Activated naive CD4-positive, alpha-beta T cell treated with anti-CD3 and anti-CD28 coated beads, Interleukin-2, amount 50 U/mL, for 24 hours (primary cell): ENCODE measurements at regions not wholly inside any gene's neighbourhood (a gene's known extent, or its start where the extent isn't known, plus 50 kb on each side); places are given as distances from the start of the nearest gene placed in this dataset.
"Not testable (repeated sequence)": the region's sequence is repeated elsewhere in the genome, so short reads cannot be mapped to it uniquely, and the experiment has no call there.

Source experiments
- H3K27ac Mint-ChIP-seq: one replicate; pipeline ENCODE4 v1.8.0; 2021; ENCODE audit warnings: mild to moderate bottlenecking, mixed read lengths
- H3K27me3 Mint-ChIP-seq: one replicate; pipeline ENCODE4 v1.8.0; 2021; ENCODE audit warnings: mixed read lengths
- H3K36me3 Mint-ChIP-seq: one replicate; pipeline ENCODE4 v1.8.0; 2021; ENCODE audit warnings: mixed read lengths
- H3K4me1 Mint-ChIP-seq: one replicate; pipeline ENCODE4 v1.8.0; 2021; ENCODE audit warnings: mixed read lengths
- H3K4me3 Mint-ChIP-seq: one replicate; pipeline ENCODE4 v1.8.0; 2021; ENCODE audit warnings: mild to moderate bottlenecking, mixed read lengths
- H3K9me3 Mint-ChIP-seq: one replicate; pipeline ENCODE4 v1.8.0; 2021; ENCODE audit warnings: mixed read lengths

DNA sequence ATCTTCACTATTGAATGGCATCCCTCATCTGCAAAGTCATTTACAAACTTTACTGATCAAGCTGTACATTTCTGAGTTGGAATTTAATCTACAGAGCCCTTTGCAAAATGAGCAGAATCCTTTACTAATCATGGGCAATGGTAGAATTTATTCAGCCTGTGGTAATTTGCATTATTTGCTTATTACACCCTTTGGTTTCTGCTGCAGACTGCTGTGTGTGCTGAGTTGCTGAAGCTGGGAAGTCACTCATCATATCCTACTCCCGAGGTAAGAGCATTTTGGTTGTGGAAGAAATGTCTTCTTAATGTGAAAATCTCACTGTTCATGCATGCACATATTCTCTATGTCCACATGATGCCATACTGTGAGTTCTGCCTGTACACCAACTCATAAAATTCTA is 357.4 kb upstream of the SLC39A10 start:
- H3K9me3 Mint-ChIP-seq: no peaks in the 10 kb centered on the region
- no peaks in the 10 kb centered on the region for H3K27me3 Mint-ChIP-seq
- H3K4me3 Mint-ChIP-seq: no peak overlapping the region
- H3K4me1 Mint-ChIP-seq: no peaks in the 10 kb centered on the region
- H3K36me3 Mint-ChIP-seq: no peaks in the 10 kb centered on the region
- no peak overlapping the region for H3K27ac Mint-ChIP-seq

DNA sequence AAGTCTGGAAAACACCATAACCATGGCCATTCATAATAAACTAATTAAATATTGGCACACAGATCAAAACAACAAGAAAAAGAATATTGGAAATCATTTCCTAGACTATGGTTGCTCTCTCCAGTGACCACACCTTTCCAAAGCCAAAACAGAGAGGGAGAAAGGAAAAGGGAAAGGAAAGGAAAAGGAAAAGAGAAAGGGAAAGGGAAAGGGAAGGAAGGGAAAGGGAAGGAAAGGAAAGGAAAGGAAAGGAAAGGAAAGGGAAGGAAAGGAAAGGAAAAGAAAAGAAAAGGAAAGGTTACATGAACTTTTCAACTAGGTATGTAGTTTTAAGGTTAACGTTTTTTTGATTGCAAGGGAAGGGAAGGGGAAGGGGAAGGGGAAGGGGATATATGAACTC is 360.5 kb upstream of the SLC39A10 start:
- Mint-ChIP-seq H3K27me3 (no peaks in the 10 kb centered on the region), H3K9me3 (no peaks in the 10 kb centered on the region), H3K4me1 (no peaks in the 10 kb centered on the region), H3K27ac (no peak overlapping the region), H3K36me3 (peaks cover 1% of the 10 kb centered on the region), H3K4me3 (no peak overlapping the region)

DNA sequence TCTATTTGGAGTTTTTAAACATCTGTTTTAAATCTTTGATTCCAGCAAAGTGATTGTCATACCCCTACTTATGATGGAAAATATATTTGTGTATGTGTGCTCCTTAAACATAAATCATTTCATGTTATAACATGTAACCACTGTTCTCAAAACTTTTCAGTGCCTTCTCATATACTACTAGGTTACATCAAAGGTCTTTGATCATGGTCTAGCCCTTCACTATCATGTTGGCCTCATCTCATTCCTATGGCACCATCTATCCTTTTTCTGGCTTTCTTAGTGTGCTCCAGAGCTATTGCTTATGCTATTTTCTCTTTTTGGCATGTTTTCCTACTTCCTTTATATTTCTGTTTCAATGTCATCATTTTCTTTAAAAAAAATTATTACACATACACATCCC is 367.9 kb upstream of the SLC39A10 start:
- H3K27me3 Mint-ChIP-seq: peaks cover 2% of the 10 kb centered on the region
- no peak overlapping the region for H3K4me3 Mint-ChIP-seq
- H3K4me1 Mint-ChIP-seq: no peaks in the 10 kb centered on the region
- H3K27ac Mint-ChIP-seq: no peak overlapping the region
- H3K36me3 Mint-ChIP-seq: peaks cover 1% of the 10 kb centered on the region
- no peaks in the 10 kb centered on the region for H3K9me3 Mint-ChIP-seq

DNA sequence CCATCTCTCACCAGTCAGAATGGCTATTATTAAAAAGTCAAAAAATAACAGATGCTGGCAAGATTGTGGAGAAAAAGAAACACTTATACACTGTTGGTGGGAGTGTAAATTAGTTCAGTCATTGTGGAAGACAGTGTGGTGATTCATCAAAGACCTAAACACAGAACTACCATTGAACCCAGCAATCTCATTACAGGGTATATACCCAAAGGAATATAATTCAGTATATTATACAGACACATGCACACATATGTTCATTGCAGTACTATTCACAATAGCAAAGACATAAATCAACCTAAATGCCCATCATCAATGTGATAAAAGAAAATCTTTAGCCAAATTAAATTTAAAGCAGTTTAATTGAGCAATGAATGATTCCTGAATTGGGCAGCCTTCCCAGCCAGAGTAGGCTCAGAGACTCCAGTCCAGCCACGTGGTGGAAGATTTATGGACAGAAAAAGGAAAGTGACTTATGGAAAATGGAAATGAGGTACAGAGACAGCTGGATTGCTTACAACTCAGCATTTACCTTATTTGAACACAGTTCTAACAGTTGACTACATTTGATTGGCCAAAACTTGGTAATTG is 377.1 kb upstream of the SLC39A10 start:
- Mint-ChIP-seq H3K9me3 (no peaks in the 10 kb centered on the region), H3K27ac (no peak overlapping the region), H3K36me3 (no peaks in the 10 kb centered on the region), H3K4me1 (no peaks in the 10 kb centered on the region), H3K4me3 (no peak overlapping the region), H3K27me3 (no peaks in the 10 kb centered on the region)

DNA sequence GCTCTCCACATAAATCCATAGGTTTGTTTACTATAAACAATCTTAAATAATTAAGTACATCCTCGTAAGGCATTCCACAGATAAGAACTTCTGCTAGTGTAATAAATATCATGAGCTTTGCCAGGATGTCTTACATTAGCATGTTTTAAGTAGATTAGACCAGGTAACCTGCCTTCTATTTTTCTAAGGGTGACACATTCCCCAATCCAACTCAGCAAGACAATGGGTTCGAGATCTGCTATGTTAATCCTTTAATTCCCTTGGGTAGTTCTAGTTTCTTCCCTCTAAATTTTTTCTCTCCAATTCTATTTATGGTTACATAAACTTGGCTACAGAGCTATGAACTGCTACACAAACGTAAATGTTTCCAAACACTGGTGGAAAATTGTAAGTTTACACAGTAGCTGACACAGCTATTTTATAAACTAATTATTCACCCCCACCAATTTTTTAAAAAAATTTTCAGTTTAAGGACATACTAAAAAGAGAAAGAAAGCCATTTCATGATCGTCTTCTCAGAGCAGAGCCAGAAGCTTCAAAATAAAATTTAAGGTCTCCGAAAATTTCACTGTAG is 386.5 kb upstream of the SLC39A10 start:
- H3K9me3 Mint-ChIP-seq: peaks cover 7% of the 10 kb centered on the region
- H3K4me1 Mint-ChIP-seq: no peaks in the 10 kb centered on the region
- no peaks in the 10 kb centered on the region for H3K27me3 Mint-ChIP-seq
- H3K4me3 Mint-ChIP-seq: no peak overlapping the region
- H3K27ac Mint-ChIP-seq: no peak overlapping the region
- H3K36me3 Mint-ChIP-seq: peaks cover 12% of the 10 kb centered on the region

DNA sequence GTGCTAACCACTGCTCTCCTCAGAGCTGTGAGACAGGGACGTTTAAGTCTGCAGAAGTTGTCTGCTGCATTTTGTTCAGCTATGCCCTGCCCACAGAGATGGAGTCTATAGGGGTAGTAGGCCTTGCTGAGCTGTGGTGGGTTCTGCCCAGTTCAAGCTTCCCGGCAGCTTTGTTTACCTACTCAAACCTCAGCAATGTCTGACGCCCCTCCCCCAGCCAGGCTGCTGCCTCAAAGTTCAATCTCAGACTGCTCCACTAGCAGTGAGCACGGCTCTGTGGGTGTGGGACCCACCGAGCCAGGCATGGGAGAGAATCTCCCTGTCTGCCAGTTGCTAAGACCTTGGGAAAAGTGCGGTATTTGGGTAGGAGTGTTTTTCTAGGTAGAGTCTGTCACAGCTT is 387.8 kb upstream of the SLC39A10 start:
- no peaks in the 10 kb centered on the region for H3K27me3 Mint-ChIP-seq
- no peaks in the 10 kb centered on the region for H3K4me1 Mint-ChIP-seq
- no peak overlapping the region for H3K27ac Mint-ChIP-seq
- H3K36me3 Mint-ChIP-seq: peaks cover 8% of the 10 kb centered on the region
- H3K4me3 Mint-ChIP-seq: no peak overlapping the region
- H3K9me3 Mint-ChIP-seq: peaks cover 7% of the 10 kb centered on the region

DNA sequence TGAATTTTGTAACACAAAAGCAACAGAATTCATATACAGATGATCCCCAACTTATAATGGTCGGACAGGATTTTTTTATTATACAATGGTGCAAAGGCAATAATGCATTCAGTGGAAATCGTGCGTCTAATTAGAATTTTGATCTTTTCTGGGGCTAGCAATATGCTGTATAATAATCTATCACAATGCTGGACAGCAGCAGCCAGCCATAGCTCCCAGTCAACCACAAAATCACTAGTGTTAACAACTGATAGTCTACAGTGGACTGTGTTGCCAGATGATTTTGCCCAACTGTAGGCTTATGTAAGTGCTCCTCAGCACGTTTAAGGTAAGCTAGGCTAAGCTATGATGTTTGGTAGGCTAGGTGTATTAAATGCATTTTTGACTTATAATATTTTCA is 399.0 kb upstream of the SLC39A10 start:
- Mint-ChIP-seq H3K4me1 (no peaks in the 10 kb centered on the region), H3K9me3 (no peaks in the 10 kb centered on the region), H3K27me3 (no peaks in the 10 kb centered on the region), H3K4me3 (no peak overlapping the region), H3K36me3 (no peaks in the 10 kb centered on the region), H3K27ac (no peak overlapping the region)

DNA sequence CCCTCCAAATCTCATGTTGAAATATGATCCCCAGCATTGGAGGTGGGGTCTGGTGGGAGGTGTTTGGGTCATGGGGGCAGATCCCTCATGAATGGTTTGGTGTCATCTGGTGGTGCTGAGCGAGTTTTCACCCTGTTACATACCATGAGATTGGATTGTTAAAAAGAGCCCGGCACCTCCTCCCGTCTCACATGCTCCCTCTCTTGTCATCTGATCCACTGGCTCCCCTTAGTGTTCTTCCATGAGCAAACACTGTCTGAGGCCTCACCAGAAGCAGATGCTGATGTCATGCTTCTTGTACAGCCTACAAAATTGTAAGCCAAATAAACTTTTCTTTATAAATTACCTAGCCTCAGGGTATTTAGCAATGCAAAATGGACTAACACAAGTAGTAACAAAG is 405.0 kb upstream of the SLC39A10 start:
- Mint-ChIP-seq H3K4me3 (no peak overlapping the region), H3K9me3 (peaks cover 6% of the 10 kb centered on the region), H3K36me3 (no peaks in the 10 kb centered on the region), H3K4me1 (no peaks in the 10 kb centered on the region), H3K27ac (no peak overlapping the region), H3K27me3 (no peaks in the 10 kb centered on the region)

DNA sequence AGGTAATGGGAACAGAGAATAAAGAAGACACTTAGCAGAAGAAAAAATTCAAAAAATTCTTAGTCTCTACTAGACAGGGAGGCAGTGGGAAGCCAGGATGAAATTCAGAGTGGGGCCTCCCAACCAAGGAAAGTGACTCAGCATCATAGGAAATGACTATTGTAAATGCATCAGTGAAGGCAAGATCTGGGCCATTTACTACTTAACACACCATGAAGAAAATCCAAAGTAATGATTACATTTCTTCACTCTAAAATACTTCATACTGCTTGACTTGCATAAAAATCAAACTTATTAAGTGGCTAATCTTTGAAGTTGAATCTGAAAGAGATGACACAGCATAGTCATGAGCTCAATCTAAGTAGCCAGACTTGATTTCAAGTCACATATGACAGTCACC is 405.8 kb upstream of the SLC39A10 start:
- no peaks in the 10 kb centered on the region for H3K27me3 Mint-ChIP-seq
- no peaks in the 10 kb centered on the region for H3K36me3 Mint-ChIP-seq
- H3K9me3 Mint-ChIP-seq: peaks cover 6% of the 10 kb centered on the region
- no peaks in the 10 kb centered on the region for H3K4me1 Mint-ChIP-seq
- no peak overlapping the region for H3K4me3 Mint-ChIP-seq
- no peak overlapping the region for H3K27ac Mint-ChIP-seq

DNA sequence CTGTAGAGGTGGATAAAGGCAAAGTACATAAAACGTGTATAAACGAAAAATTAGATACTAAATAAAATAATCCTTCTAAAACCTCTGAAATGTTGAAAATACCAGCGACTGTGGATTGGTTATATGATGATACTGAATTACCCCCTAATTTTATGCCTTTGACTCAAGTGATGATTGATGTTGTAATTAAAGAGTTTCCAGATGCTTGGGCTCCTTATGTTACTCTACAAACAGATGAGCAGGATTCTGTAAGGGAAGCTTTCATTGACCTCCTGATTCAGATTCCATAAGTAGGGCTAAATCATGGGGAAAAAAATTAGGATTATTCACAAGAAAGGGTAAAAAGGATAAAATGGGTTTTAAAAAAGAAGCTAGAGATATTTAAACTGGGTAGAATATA is 418.2 kb upstream of the SLC39A10 start:
- Mint-ChIP-seq H3K36me3 (no peaks in the 10 kb centered on the region), H3K4me1 (no peaks in the 10 kb centered on the region), H3K27ac (no peak overlapping the region), H3K4me3 (no peak overlapping the region), H3K9me3 (peaks cover 2% of the 10 kb centered on the region), H3K27me3 (no peaks in the 10 kb centered on the region)

DNA sequence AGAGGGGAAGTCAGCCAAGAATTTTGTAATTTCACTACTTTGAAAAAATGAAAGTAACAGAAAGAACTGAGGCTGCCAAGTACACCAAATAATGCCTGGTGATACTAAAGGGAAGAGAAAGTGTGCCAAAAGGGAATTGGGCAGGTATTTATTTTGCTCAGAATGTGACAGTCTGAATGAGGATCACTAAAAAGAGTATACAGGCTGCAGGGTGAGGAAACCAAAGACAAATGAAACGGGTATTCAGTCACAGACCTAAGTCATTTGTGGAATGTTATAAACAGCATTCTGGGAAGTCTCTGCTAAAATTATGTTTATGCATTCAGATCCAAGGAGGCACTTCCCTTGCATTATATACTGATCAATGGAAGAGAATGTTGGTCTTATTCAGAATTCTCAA is 418.6 kb upstream of the SLC39A10 start:
- no peaks in the 10 kb centered on the region for H3K9me3 Mint-ChIP-seq

DNA sequence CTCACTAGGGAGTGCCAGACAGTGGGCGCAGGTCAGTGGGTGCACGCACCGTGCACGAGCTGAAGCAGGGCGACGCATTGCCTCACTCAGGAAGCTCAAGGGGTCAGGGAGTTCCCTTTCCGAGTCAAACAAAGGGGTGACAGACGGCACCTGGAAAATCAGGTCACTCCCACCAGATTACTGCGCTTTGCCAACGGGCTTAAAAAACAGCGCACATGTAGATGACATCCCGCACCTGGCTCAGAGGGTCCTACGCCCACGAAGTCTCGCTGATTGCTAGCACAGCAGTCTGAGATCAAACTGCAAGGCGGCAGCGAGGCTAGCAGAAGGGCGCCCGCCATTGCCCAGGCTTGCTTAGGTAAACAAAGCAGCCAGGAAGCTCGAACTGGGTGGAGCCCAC is 428.5 kb upstream of the SLC39A10 start:
- not testable (repeated sequence) for H3K27ac Mint-ChIP-seq, H3K36me3 Mint-ChIP-seq, H3K27me3 Mint-ChIP-seq

More for the DNA sequence above, 418.6 kb upstream of the SLC39A10 start:
- no peaks in the 10 kb centered on the region for H3K27me3 Mint-ChIP-seq
- H3K4me1 Mint-ChIP-seq: no peaks in the 10 kb centered on the region
- H3K27ac Mint-ChIP-seq: no peak overlapping the region
- H3K36me3 Mint-ChIP-seq: no peaks in the 10 kb centered on the region
- H3K4me3 Mint-ChIP-seq: no peak overlapping the region

DNA sequence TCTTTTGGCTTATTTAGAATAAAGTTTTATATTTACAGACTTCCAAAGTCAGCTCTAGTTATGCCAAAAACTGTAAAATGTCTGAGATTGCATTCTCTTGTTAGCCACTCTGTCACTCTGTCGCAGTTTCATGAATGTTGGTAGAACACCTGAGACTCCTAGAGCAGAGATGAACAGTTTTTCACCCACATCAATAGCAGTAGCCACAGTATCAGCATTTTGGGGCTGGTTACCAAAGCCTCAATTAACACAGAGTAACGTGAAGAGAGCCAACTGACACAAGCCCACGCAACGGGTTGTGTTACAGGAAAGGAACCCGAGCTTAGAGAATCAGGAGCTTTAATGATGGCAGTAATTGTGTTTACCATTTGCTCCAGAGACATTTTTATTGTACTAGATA is 443.0 kb upstream of the SLC39A10 start:
- no peaks in the 10 kb centered on the region for H3K4me1 Mint-ChIP-seq
- no peak overlapping the region for H3K27ac Mint-ChIP-seq
- H3K4me3 Mint-ChIP-seq: no peak overlapping the region
- H3K36me3 Mint-ChIP-seq: no peaks in the 10 kb centered on the region
- no peaks in the 10 kb centered on the region for H3K9me3 Mint-ChIP-seq
- no peaks in the 10 kb centered on the region for H3K27me3 Mint-ChIP-seq

More for the DNA sequence above, 428.5 kb upstream of the SLC39A10 start:
- not testable (repeated sequence) for H3K9me3 Mint-ChIP-seq, H3K4me3 Mint-ChIP-seq, H3K4me1 Mint-ChIP-seq

DNA sequence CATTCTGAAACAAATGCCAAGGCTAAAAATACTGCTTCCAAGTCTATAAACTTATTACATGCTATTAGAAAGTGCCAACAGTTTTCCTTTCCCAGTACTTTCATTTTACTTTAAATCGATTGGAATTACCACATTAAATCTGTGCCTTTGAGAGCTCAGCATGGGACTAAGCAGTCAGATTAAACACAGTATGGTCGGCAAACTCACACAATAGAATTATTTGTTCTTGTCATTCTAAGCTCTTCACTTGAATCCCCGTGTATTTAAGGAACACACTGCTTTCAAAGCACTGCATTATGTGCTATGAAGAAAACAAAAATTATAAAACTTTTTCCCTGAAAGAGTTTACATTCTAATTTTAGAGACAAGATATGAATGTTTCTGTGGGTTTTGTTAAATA is 444.4 kb upstream of the SLC39A10 start:
- Mint-ChIP-seq H3K4me1 (no peaks in the 10 kb centered on the region), H3K9me3 (no peaks in the 10 kb centered on the region), H3K36me3 (no peaks in the 10 kb centered on the region), H3K27ac (no peak overlapping the region), H3K27me3 (no peaks in the 10 kb centered on the region), H3K4me3 (no peak overlapping the region)

DNA sequence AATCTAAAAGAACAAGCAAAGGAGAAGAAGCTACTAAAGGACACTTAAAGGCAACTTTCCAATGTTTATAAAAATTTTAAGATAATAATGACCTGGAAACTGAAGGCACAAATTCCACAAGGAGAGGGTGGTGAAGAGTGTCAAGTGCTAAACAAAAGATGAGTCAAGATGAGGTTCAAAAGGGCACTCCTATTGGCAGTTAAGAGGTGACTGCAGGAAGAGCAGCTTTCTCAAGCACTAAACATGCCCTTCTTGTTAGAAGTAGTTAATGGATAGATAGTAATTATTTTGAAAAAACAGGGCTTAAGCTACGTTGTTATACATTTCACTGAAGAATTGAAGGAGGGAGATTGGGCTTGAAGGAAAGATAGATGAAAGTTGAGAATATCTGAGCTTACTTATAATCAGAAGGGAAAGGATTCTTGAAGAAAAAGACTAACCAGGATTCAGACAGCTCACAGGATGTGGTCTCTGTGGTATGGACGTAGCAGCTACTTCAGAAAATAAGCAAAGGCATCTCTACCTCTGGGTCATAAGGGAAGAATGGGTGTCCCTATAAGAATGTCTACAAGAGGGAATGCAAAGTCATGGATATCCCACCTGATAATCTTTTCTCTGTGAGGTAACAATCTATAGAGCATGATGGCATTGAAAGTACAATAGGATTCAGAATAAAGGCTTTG is 454.7 kb upstream of the SLC39A10 start:
- H3K4me1 Mint-ChIP-seq: peaks cover 19% of the 10 kb centered on the region
- H3K27ac Mint-ChIP-seq: no peak overlapping the region
- H3K9me3 Mint-ChIP-seq: no peaks in the 10 kb centered on the region
- no peak overlapping the region for H3K4me3 Mint-ChIP-seq
- H3K27me3 Mint-ChIP-seq: no peaks in the 10 kb centered on the region
- H3K36me3 Mint-ChIP-seq: no peaks in the 10 kb centered on the region

DNA sequence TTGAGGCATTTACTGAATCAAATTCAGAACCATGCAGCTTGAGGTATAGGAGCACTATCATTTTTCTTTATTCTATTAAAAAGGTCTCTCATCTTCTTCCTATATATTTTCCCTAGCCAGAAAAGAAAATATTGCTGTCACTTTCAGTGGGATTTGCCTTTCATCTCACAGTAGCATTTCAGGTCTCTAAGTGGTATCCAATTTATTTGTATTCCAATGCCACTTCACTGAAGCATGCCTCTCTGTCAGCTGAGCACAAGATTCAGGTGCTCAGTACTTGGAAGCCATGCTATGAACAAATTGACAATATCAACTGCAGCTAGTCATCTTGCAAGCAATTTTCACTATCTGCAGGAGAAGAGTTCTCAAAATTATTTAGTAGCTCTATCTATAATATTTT is 457.2 kb upstream of the SLC39A10 start:
- H3K4me3 Mint-ChIP-seq: no peak overlapping the region
- H3K36me3 Mint-ChIP-seq: no peaks in the 10 kb centered on the region
- H3K9me3 Mint-ChIP-seq: no peaks in the 10 kb centered on the region

More for the DNA sequence above, 457.2 kb upstream of the SLC39A10 start:
- Mint-ChIP-seq H3K4me1 (peaks cover 19% of the 10 kb centered on the region), H3K27ac (no peak overlapping the region), H3K27me3 (no peaks in the 10 kb centered on the region)
